A673 (cell line): ENCODE measurements at regions not wholly inside any gene's neighbourhood (a gene's known extent, or its start where the extent isn't known, plus 50 kb on each side); places are given as distances from the start of the nearest gene placed in this dataset.

Experiments used
- EZH2 ChIP-seq: fragments of 200-600 bp; sonication (generic); IDR thresholded peaks from 2 replicates; pipeline ENCODE4 v1.6.1; 2017; ENCODE audit warnings: borderline replicate concordance, low read depth, mild to moderate bottlenecking, mixed read lengths, antibody characterized with exemption, low read length; ENCODE audit not compliant: poor library complexity, severe bottlenecking
- TF ChIP-seq, protein P1 (sequence below): fragments of 300-800, 200-600 bp; sonication (generic); conservative IDR thresholded peaks from 2 replicates; pipeline ENCODE4 v1.5.1; 2017; ENCODE audit warnings: low read depth, mild to moderate bottlenecking, antibody characterized with exemption, low read length, moderate library complexity, mixed read lengths

DNA sequence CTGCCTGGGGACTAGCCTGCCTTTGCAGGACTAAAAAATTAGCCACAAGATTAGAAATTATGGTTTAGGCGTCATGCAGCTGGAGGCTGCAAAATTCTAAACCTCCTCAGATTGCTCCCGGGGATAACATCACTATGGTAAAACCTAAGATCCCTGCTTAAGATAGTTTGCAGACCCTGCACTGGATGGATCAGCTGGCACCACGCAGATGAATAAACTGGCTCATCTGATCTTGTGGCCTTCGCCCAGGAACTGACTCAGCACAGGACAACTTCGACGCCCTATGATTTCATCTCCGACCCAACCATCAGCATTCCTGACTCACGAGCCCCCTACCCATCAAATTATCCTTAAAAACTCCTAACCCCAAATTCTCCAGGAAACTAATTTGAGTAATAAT, 482.4 kb downstream of the SPRY1 start:
- TF ChIP-seq, protein P1, sequence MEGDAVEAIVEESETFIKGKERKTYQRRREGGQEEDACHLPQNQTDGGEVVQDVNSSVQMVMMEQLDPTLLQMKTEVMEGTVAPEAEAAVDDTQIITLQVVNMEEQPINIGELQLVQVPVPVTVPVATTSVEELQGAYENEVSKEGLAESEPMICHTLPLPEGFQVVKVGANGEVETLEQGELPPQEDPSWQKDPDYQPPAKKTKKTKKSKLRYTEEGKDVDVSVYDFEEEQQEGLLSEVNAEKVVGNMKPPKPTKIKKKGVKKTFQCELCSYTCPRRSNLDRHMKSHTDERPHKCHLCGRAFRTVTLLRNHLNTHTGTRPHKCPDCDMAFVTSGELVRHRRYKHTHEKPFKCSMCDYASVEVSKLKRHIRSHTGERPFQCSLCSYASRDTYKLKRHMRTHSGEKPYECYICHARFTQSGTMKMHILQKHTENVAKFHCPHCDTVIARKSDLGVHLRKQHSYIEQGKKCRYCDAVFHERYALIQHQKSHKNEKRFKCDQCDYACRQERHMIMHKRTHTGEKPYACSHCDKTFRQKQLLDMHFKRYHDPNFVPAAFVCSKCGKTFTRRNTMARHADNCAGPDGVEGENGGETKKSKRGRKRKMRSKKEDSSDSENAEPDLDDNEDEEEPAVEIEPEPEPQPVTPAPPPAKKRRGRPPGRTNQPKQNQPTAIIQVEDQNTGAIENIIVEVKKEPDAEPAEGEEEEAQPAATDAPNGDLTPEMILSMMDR: no peak
- no peak for TF ChIP-seq EZH2
